ENCODE measurements at regions not wholly inside any gene's neighbourhood (a gene's known extent, or its start where the extent isn't known, plus 50 kb on each side); places are given as distances from the start of the nearest gene placed in this dataset.

GRCh38 chr1:56180520-56181190 is 398.7 kb downstream of the PLPP3 start:
- DNase-seq = no peak

- DNase-seq = no peak
These were observed 399.8 kb downstream of the PLPP3 start for GRCh38 chr1:56179543-56179942.

- DNase-seq = no peak
These were observed 404.2 kb downstream of the PLPP3 start for GRCh38 chr1:56175211-56175610.

- no peak for DNase-seq
These were observed 405.0 kb downstream of the PLPP3 start for GRCh38 chr1:56174176-56174885.

- DNase-seq = no peak
These were observed 405.6 kb downstream of the PLPP3 start for GRCh38 chr1:56173736-56174135.

GRCh38 chr1:56171670-56172069 is 407.7 kb downstream of the PLPP3 start:
- DNase-seq = no peak

GRCh38 chr1:56170784-56171320 is 408.5 kb downstream of the PLPP3 start:
- DNase-seq = no peak

- DNase-seq = no peak
These were observed 409.5 kb downstream of the PLPP3 start for GRCh38 chr1:56169856-56170255.

- no peak for DNase-seq
These were observed 411.2 kb downstream of the PLPP3 start for GRCh38 chr1:56168176-56168575.

- no peak for DNase-seq
These were observed 411.8 kb downstream of the PLPP3 start for GRCh38 chr1:56167596-56167995.

- no peak for DNase-seq
These were observed 418.5 kb downstream of the PLPP3 start for GRCh38 chr1:56160773-56161315.

GRCh38 chr1:56156971-56157876 is 422.1 kb downstream of the PLPP3 start:
- no peak for DNase-seq

GRCh38 chr1:56153276-56153675 is 426.1 kb downstream of the PLPP3 start:
- DNase-seq = no peak

- no peak for DNase-seq
These were observed 426.7 kb downstream of the PLPP3 start for GRCh38 chr1:56152635-56153034.

GRCh38 chr1:56151402-56151801 is 428.0 kb downstream of the PLPP3 start:
- no peak for DNase-seq

GRCh38 chr1:56150441-56151215 is 428.7 kb downstream of the PLPP3 start:
- DNase-seq = no peak

GRCh38 chr1:56149761-56150160 is 429.6 kb downstream of the PLPP3 start:
- no peak for DNase-seq

- no peak for DNase-seq
These were observed 430.8 kb downstream of the PLPP3 start for GRCh38 chr1:56148326-56149193.

GRCh38 chr1:56147459-56147858 is 431.9 kb downstream of the PLPP3 start:
- DNase-seq = no peak

GRCh38 chr1:56147034-56147433 is 432.3 kb downstream of the PLPP3 start:
- DNase-seq = no peak

GRCh38 chr1:56146449-56146848 is 432.9 kb downstream of the PLPP3 start:
- DNase-seq = no peak
